ENCODE measurements at regions not wholly inside any gene's neighbourhood (a gene's known extent, or its start where the extent isn't known, plus 50 kb on each side); places are given as distances from the start of the nearest gene placed in this dataset.

GRCh38 chr2:106623456-106623855, 136.3 kb downstream of the CD8B2 start:
- TF ChIP-seq CTCF (IDR thresholded peaks at IDR 0.05) (no peak), POLR2A (IDR thresholded peaks at IDR 0.05) (no peak)

All from lower leg skin (tissue), 3 donors.